ENCODE measurements at regions not wholly inside any gene's neighbourhood (a gene's known extent, or its start where the extent isn't known, plus 50 kb on each side); places are given as distances from the start of the nearest gene placed in this dataset.
A peak's percentile ranks its signal among the peaks of the same experiment; 100 is the strongest.

- H3K9me3 ChIP-seq, result no peaks in the 10 kb centered on the region
- no peak overlapping the region for H3K4me3 ChIP-seq
- no peaks in the 10 kb centered on the region for H3K4me1 ChIP-seq
- H3K36me3 ChIP-seq, result no peaks in the 10 kb centered on the region
- ATAC-seq (no peak), DNase-seq (no peak)
- intact Hi-C loops (cut with DNase I), result no loop called here
- no peak for TF ChIP-seq CTCF (IDR thresholded peaks at IDR 0.05)
- peaks cover 24% of the 10 kb centered on the region for H3K27me3 ChIP-seq
- no peak overlapping the region for H3K27ac ChIP-seq
These were observed 197.0 kb downstream of the TRIM27 start for GRCh38 chr6:28726569-28727309.

GRCh38 chr6:28727559-28728211, 196.1 kb downstream of the TRIM27 start:
- Histone ChIP-seq H3K9me3 (no peaks in the 10 kb centered on the region), H3K4me3 (no peak overlapping the region), H3K36me3 (no peaks in the 10 kb centered on the region), H3K27me3 (peaks cover 19% of the 10 kb centered on the region), H3K27ac (no peak overlapping the region), H3K4me1 (no peaks in the 10 kb centered on the region)
- ATAC-seq (no peak), DNase-seq (no peak)
- no peak for TF ChIP-seq CTCF (IDR thresholded peaks at IDR 0.05)
- intact Hi-C loops (cut with DNase I), result no loop called here

- no peak overlapping the region for H3K27ac ChIP-seq
- intact Hi-C loops (cut with DNase I), result no loop called here
- TF ChIP-seq CTCF (IDR thresholded peaks at IDR 0.05), result no peak
- H3K27me3 ChIP-seq, result peaks cover 19% of the 10 kb centered on the region
- ATAC-seq, result no peak
- H3K9me3 ChIP-seq, result no peaks in the 10 kb centered on the region
- H3K36me3 ChIP-seq, result no peaks in the 10 kb centered on the region
- H3K4me1 ChIP-seq, result no peaks in the 10 kb centered on the region
- H3K4me3 ChIP-seq, result peak overlapping the region; percentile 55
- DNase-seq, result no peak
These were observed 194.0 kb downstream of the TRIM27 start for GRCh38 chr6:28729501-28730402.

GRCh38 chr6:28732052-28732451, 191.7 kb downstream of the TRIM27 start:
- Histone ChIP-seq H3K36me3 (no peaks in the 10 kb centered on the region), H3K27ac (no peak overlapping the region), H3K27me3 (peaks cover 41% of the 10 kb centered on the region), H3K9me3 (no peaks in the 10 kb centered on the region), H3K4me1 (no peaks in the 10 kb centered on the region), H3K4me3 (no peak overlapping the region)
- no peak for TF ChIP-seq CTCF (IDR thresholded peaks at IDR 0.05)
- intact Hi-C loops (cut with DNase I), result no loop called here
- ATAC-seq (no peak), DNase-seq (no peak)

GRCh38 chr6:28734443-28734959, 189.3 kb downstream of the TRIM27 start:
- H3K27me3 ChIP-seq, result peaks cover 64% of the 10 kb centered on the region
- intact Hi-C loops (cut with DNase I), result no loop called here
- H3K9me3 ChIP-seq, result no peaks in the 10 kb centered on the region
- H3K4me3 ChIP-seq, result no peak overlapping the region
- no peak overlapping the region for H3K27ac ChIP-seq
- no peak for TF ChIP-seq CTCF (IDR thresholded peaks at IDR 0.05)
- no peaks in the 10 kb centered on the region for H3K4me1 ChIP-seq
- DNase-seq (no peak), ATAC-seq (no peak)
- no peaks in the 10 kb centered on the region for H3K36me3 ChIP-seq
